IMR-90 (cell line): ENCODE measurements at regions not wholly inside any gene's neighbourhood (a gene's known extent, or its start where the extent isn't known, plus 50 kb on each side); places are given as distances from the start of the nearest gene placed in this dataset.

ENCODE experiments used
- ATAC-seq: fragments of 200-7000 bp; cut with Tn5 transposase; 2 replicates; pipeline ENCODE4 v1.9.1; 2020; ENCODE audit warnings: low read depth, mild to moderate bottlenecking, moderate library complexity
- BruUV-seq: library from RNA; stranded (reverse); fragments of 400-500 nt; replicated peaks from 2 replicates; lab custom pipeline; 2021; lab: Mats Ljungman, UMichigan
- CTCF ChIA-PET: fragments of 300-600 bp; formaldehyde crosslinking; extraction: SDS; loops from one replicate; lab custom pipeline; 2021; ENCODE audit warnings: antibody characterized with exemption; lab: Yijun Ruan, JAX
- POLR2A ChIA-PET: fragments of 300-600 bp; sonication (Branson Sonifier 250); formaldehyde crosslinking; loops from one replicate; lab custom pipeline; 2022; ENCODE audit warnings: antibody characterized with exemption; ENCODE audit not compliant: unreplicated experiment; lab: Charles Lee
- DNase-seq: peaks from one replicate; pipeline ENCODE4 v3.0.0; 2013
- H2AFZ ChIP-seq: replicated peaks from 2 replicates; pipeline ENCODE3; 2013; ENCODE audit warnings: low read length, mild to moderate bottlenecking; ENCODE audit not compliant: poor library complexity
- H2AK5ac ChIP-seq: 2 replicates; pipeline ENCODE4 v1.6.1; 2013; ENCODE audit warnings: low read depth, low read length, inconsistent platforms
- H2AK9ac ChIP-seq: replicated peaks from 2 replicates; pipeline ENCODE3; 2013; ENCODE audit warnings: mild to moderate bottlenecking, low read depth, low read length, moderate library complexity; ENCODE audit not compliant: poor library complexity
- H2BK120ac ChIP-seq: 2 replicates; pipeline ENCODE4 v1.6.1; 2013; ENCODE audit warnings: low read depth, low read length, inconsistent platforms
- H2BK15ac ChIP-seq: 3 replicates; pipeline ENCODE4 v1.6.1; 2013; ENCODE audit warnings: low read depth, low read length, inconsistent platforms
- H2BK20ac ChIP-seq: 2 replicates; pipeline ENCODE4 v1.6.1; 2013; ENCODE audit warnings: low read depth, mild to moderate bottlenecking, inconsistent platforms, low read length, moderate library complexity
- H2BK5ac ChIP-seq: 2 replicates; pipeline ENCODE4 v1.6.1; 2013; ENCODE audit warnings: mild to moderate bottlenecking, low read depth, low read length, inconsistent platforms; ENCODE audit not compliant: poor library complexity, severe bottlenecking
- H3K14ac ChIP-seq: replicated peaks from 2 replicates; pipeline ENCODE4 v1.6.1; 2013; ENCODE audit warnings: low read depth, low read length, inconsistent platforms
- H3K18ac ChIP-seq: 2 replicates; pipeline ENCODE4 v1.6.1; 2013; ENCODE audit warnings: low read depth, low read length, control low read depth
- H3K23ac ChIP-seq: 2 replicates; pipeline ENCODE4 v1.6.1; 2013; ENCODE audit warnings: low read depth, low read length, inconsistent platforms
- H3K27ac ChIP-seq: 2 replicates; pipeline ENCODE4 v1.5.1; 2013; ENCODE audit warnings: mild to moderate bottlenecking, control low read depth, low read length; ENCODE audit not compliant: insufficient read depth
- H3K27me3 ChIP-seq: 2 replicates; pipeline ENCODE4 v1.6.1; 2013; ENCODE audit warnings: low read length; ENCODE audit not compliant: control insufficient read depth, insufficient read depth
- H3K36me3 ChIP-seq: 2 replicates; pipeline ENCODE4 v1.6.1; 2013; ENCODE audit warnings: low read length, mixed read lengths; ENCODE audit not compliant: control insufficient read depth, insufficient read depth
- H3K4ac ChIP-seq: 2 replicates; pipeline ENCODE4 v1.6.1; 2013; ENCODE audit warnings: low read depth, low read length, inconsistent platforms
- H3K4me1 ChIP-seq: 2 replicates; pipeline ENCODE4 v1.6.1; 2013; ENCODE audit warnings: low read length, mixed read lengths; ENCODE audit not compliant: control insufficient read depth, insufficient read depth
- H3K4me2 ChIP-seq: 2 replicates; pipeline ENCODE4 v1.6.1; 2013; ENCODE audit warnings: low read depth, mild to moderate bottlenecking, control low read depth, low read length, moderate library complexity
- H3K4me3 ChIP-seq: 2 replicates; pipeline ENCODE4 v1.5.1; 2013; ENCODE audit warnings: low read depth, mild to moderate bottlenecking, control low read depth, low read length, moderate library complexity; ENCODE audit not compliant: insufficient read depth
- H3K56ac ChIP-seq: 2 replicates; pipeline ENCODE4 v1.6.1; 2013; ENCODE audit warnings: low read length, inconsistent platforms; ENCODE audit not compliant: insufficient read depth; ENCODE audit errors: extremely low read depth
- H3K79me1 ChIP-seq, 2 experiments: 2 replicates each; pipeline ENCODE4 v1.6.1; 2013; ENCODE audit warnings: low read length in 2 of 2, inconsistent platforms in 1 of 2, low read depth in 1 of 2
- H3K9ac ChIP-seq: 2 replicates; pipeline ENCODE4 v1.6.1; 2013; ENCODE audit warnings: low read depth, low read length, control low read depth
- H3K9me1 ChIP-seq: 2 replicates; pipeline ENCODE4 v1.6.1; 2013; ENCODE audit warnings: low read length, inconsistent platforms; ENCODE audit not compliant: insufficient read depth
- H3K9me3 ChIP-seq: 2 replicates; pipeline ENCODE4 v1.6.1; 2013; ENCODE audit warnings: low read length; ENCODE audit not compliant: control insufficient read depth, insufficient read depth
- H4K20me1 ChIP-seq: 2 replicates; pipeline ENCODE4 v1.6.1; 2013; ENCODE audit warnings: low read length, inconsistent platforms; ENCODE audit not compliant: insufficient read depth
- H4K5ac ChIP-seq: 2 replicates; pipeline ENCODE4 v1.6.1; 2013; ENCODE audit warnings: mild to moderate bottlenecking, low read depth, low read length, control low read depth
- H4K8ac ChIP-seq, 2 experiments: 2 replicates each; pipeline ENCODE4 v1.6.1; 2013; ENCODE audit warnings: low read depth in 2 of 2, low read length in 2 of 2, control low read depth in 1 of 2, inconsistent platforms in 1 of 2
- H4K91ac ChIP-seq: 2 replicates; pipeline ENCODE4 v1.6.1; 2013; ENCODE audit warnings: low read depth, low read length, inconsistent platforms; ENCODE audit not compliant: insufficient read depth
- BHLHE40 ChIP-seq: fragments of 150-350 bp; IDR thresholded peaks from 2 replicates; pipeline ENCODE4 v1.6.1; 2016; ENCODE audit warnings: mild to moderate bottlenecking, low read depth, low read length
- CEBPB ChIP-seq: IDR thresholded peaks from 2 replicates; pipeline ENCODE4 v1.6.1; 2012; ENCODE audit warnings: low read depth, low read length, improper control_type of control experiment
- CHD1 ChIP-seq: IDR thresholded peaks from 2 replicates; pipeline ENCODE4 v1.6.1; 2012; ENCODE audit warnings: low read depth, low read length, improper control_type of control experiment
- ELK1 ChIP-seq: fragments of 150-350 bp; IDR thresholded peaks from 2 replicates; pipeline ENCODE4 v1.6.1; 2016; ENCODE audit warnings: low read depth, mild to moderate bottlenecking, low read length, moderate library complexity, borderline replicate concordance
- FOS ChIP-seq: fragments of 150-350 bp; IDR thresholded peaks from 2 replicates; pipeline ENCODE4 v1.6.1; 2016; ENCODE audit warnings: low read depth, low read length
- MAFK ChIP-seq: IDR thresholded peaks from 2 replicates; pipeline ENCODE4 v1.6.1; 2012; ENCODE audit warnings: low read depth, low read length, improper control_type of control experiment
- MAZ ChIP-seq: IDR thresholded peaks from 2 replicates; pipeline ENCODE4 v1.6.1; 2012; ENCODE audit warnings: low read depth, mild to moderate bottlenecking, low read length, improper control_type of control experiment, moderate library complexity, borderline replicate concordance
- MXI1 ChIP-seq: IDR thresholded peaks from 2 replicates; pipeline ENCODE4 v1.6.1; 2012; ENCODE audit warnings: low read depth, mild to moderate bottlenecking, low read length, moderate library complexity, borderline replicate concordance
- NFE2L2 ChIP-seq: fragments of 150-350 bp; IDR thresholded peaks from 2 replicates; pipeline ENCODE4 v1.6.1; 2016; ENCODE audit warnings: low read depth, mild to moderate bottlenecking, low read length
- POLR2A ChIP-seq: IDR thresholded peaks from 2 replicates; pipeline ENCODE4 v1.6.1; 2012; ENCODE audit warnings: mild to moderate bottlenecking, low read depth, low read length
- RAD21 ChIP-seq: IDR thresholded peaks from 2 replicates; pipeline ENCODE4 v1.6.1; 2012; ENCODE audit warnings: low read length, improper control_type of control experiment
- RCOR1 ChIP-seq: IDR thresholded peaks from 2 replicates; pipeline ENCODE4 v1.6.1; 2012; ENCODE audit warnings: mild to moderate bottlenecking, low read length, improper control_type of control experiment; ENCODE audit not compliant: insufficient replicate concordance
- RFX5 ChIP-seq: IDR thresholded peaks from 2 replicates; pipeline ENCODE4 v1.8.0; 2012; ENCODE audit warnings: low read depth, mild to moderate bottlenecking, low read length, moderate library complexity
- SMC3 ChIP-seq: fragments of 150-350 bp; IDR thresholded peaks from 2 replicates; pipeline ENCODE4 v1.6.1; 2016; ENCODE audit warnings: low read depth, mild to moderate bottlenecking, antibody characterized with exemption, low read length, moderate library complexity
- USF2 ChIP-seq: fragments of 150-350 bp; IDR thresholded peaks from 2 replicates; pipeline ENCODE4 v1.6.1; 2017; ENCODE audit warnings: mild to moderate bottlenecking, antibody characterized with exemption, low read length, low read depth
- WGBS, 2 experiments: methylation state at CpG; one replicate each; pipeline versions ENCODE4 v1.1.5 to v1.1.7; 2013; ENCODE audit warnings: missing lambda C conversion rate in 2 of 2; ENCODE audit not compliant: insufficient read length in 1 of 2; ENCODE audit errors: extremely low coverage in 2 of 2; 5-methylcytosine and 5-hydroxymethylcytosine counted together
- dilution Hi-C: fragments of 300-500 bp; cut with HindIII; formaldehyde crosslinking; loops from one replicate; pipeline ENCODE4 v1.14.3; 2018; ENCODE audit warnings: low sequenced_read_pairs; ENCODE audit not compliant: unreplicated experiment
- in situ Hi-C: fragments of 300-500 bp; cut with MboI; formaldehyde crosslinking; loops from 3 replicates; pipeline ENCODE4 v1.14.3; 2019; ENCODE audit warnings: low sequenced_read_pairs, inconsistent platforms, mixed read lengths
- intact Hi-C: fragments of 100-400 bp; cut with micrococcal nuclease; formaldehyde crosslinking; loops from 2 replicates; pipeline ENCODE4 v1.10.0; 2022

GRCh38 chr15:22229990-22230819 lies 149.9 kb downstream of the OR4M2 start:
- Histone ChIP-seq H3K4me1 (no peaks in the 10 kb centered on the region), H3K9ac (no peak overlapping the region), H2BK20ac (no peak overlapping the region), H3K4me3 (no peak overlapping the region), H2BK15ac (no peak overlapping the region), H3K9me1 (no peaks in the 10 kb centered on the region), H4K91ac (no peak overlapping the region), H3K14ac (no peak overlapping the region), H3K9me3 (peaks cover 54% of the 10 kb centered on the region), H3K56ac (no peak overlapping the region), H2AK5ac (no peak overlapping the region), H2BK120ac (no peak overlapping the region), H3K27me3 (no peaks in the 10 kb centered on the region), H3K4me2 (no peak overlapping the region), H4K5ac (no peak overlapping the region), H2BK5ac (no peak overlapping the region), H2AFZ (no peak overlapping the region), H4K20me1 (no peaks in the 10 kb centered on the region), H2AK9ac (no peak overlapping the region), H3K36me3 (no peaks in the 10 kb centered on the region), H3K23ac (no peak overlapping the region), H3K79me1 (no peaks in the 10 kb centered on the region), H3K18ac (no peak overlapping the region), H4K8ac (no peak overlapping the region), H3K27ac (no peak overlapping the region), H3K4ac (no peak overlapping the region)
- dilution Hi-C loops = no loop called here
- 33% methylated on average over 2 of the region's 12 CpGs; no CpG with 5 or more reads in 1 of the 2 experiments for WGBS, 2 experiments
- ChIA-PET CTCF (no interaction called here), POLR2A (no interaction called here)
- DNase-seq (no peak), ATAC-seq (no peak)
- in situ Hi-C loops = no loop called here
- BruUV-seq = no TSS peak
- TF ChIP-seq MAFK (no peak), RAD21 (no peak), SMC3 (no peak), CHD1 (no peak), MAZ (no peak), NFE2L2 (no peak), MXI1 (no peak), USF2 (no peak), ELK1 (no peak), BHLHE40 (no peak), RFX5 (no peak), FOS (no peak), RCOR1 (no peak), POLR2A (no peak), CEBPB (no peak)
- intact Hi-C loops = no loop called here
